ENCODE measurements at regions not wholly inside any gene's neighbourhood (a gene's known extent, or its start where the extent isn't known, plus 50 kb on each side); places are given as distances from the start of the nearest gene placed in this dataset.

DNA sequence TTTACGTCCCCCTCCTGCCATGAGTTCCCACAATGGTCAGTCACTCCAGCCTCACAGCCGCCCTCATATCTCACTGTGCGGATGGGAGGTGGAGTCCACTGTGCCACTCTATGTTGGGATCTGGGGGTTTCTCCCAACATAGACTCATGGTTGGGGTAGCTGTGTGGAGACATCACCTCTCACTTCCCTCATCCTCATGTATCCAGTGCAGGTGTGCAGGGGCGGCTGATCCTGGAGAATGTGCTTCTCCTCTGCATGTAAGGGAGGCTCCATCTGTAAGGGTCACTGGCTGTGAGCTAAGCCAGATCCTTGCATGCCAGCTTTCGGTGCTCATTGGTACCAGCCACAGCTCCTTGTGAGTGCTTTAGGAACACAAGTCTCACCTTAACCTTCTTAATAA is 400.8 kb downstream of the CDH26 start:
- CTCF ChIA-PET: no interaction called here

DNA sequence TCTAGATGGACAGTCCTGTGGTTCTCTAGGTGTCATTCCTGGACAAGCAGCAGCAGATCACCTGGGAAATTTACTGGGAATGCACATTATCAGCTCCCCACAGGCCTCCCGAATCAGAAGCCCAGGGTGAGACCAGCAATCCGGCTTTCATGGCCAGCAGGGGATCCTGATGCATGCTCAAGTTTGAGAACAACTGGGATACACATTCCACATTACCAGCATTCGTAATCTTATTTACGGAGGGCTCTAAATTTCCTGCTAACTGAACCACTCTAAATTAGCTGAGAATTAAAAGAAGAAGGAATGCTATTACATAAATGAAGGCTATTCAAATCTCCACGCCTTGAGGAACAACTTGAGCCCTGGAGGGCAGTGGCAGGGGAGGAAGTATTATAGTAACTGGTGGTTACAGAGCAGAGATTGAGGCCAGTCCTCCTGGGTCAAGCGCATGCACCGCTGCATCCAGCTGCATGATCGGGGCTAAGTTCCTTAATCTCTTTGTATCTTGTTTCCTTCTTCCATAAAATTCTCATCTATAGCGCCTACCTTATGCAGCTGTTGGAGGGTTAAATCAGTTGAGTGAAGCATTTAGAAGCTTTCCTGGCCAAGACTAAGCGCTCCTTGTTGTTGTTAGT is 403.7 kb downstream of the CDH26 start:
- POLR2A ChIA-PET: no interaction called here
- TF ChIP-seq, protein P1, sequence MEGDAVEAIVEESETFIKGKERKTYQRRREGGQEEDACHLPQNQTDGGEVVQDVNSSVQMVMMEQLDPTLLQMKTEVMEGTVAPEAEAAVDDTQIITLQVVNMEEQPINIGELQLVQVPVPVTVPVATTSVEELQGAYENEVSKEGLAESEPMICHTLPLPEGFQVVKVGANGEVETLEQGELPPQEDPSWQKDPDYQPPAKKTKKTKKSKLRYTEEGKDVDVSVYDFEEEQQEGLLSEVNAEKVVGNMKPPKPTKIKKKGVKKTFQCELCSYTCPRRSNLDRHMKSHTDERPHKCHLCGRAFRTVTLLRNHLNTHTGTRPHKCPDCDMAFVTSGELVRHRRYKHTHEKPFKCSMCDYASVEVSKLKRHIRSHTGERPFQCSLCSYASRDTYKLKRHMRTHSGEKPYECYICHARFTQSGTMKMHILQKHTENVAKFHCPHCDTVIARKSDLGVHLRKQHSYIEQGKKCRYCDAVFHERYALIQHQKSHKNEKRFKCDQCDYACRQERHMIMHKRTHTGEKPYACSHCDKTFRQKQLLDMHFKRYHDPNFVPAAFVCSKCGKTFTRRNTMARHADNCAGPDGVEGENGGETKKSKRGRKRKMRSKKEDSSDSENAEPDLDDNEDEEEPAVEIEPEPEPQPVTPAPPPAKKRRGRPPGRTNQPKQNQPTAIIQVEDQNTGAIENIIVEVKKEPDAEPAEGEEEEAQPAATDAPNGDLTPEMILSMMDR (IDR thresholded peaks at IDR 0.05; ENCODE audit: control extremely low read depth, extremely low read depth, low read depth, missing control alignments): no peak
- CTCF ChIA-PET: no interaction called here
- no peak for DNase-seq (ENCODE audit: extremely low spot score)

More for the DNA sequence above, 400.8 kb downstream of the CDH26 start:
- no peak for DNase-seq (ENCODE audit: extremely low spot score)
- TF ChIP-seq, protein P1 (IDR thresholded peaks at IDR 0.05; ENCODE audit: control extremely low read depth, extremely low read depth, low read depth, missing control alignments): no peak
- POLR2A ChIA-PET: no interaction called here

- DNase-seq (ENCODE audit: extremely low spot score): no peak
- ChIA-PET CTCF (no interaction called here), POLR2A (no interaction called here)
- TF ChIP-seq, protein P1 (IDR thresholded peaks at IDR 0.05; ENCODE audit: control extremely low read depth, extremely low read depth, low read depth, missing control alignments): no peak
Measured at GRCh38 chr20:60362531-60362930, 404.3 kb downstream of the CDH26 start.

GRCh38 chr20:60363698-60364097 is 405.5 kb downstream of the CDH26 start:
- no peak for DNase-seq (ENCODE audit: extremely low spot score)
- POLR2A ChIA-PET: no interaction called here
- CTCF ChIA-PET: no interaction called here
- TF ChIP-seq, protein P1 (IDR thresholded peaks at IDR 0.05; ENCODE audit: control extremely low read depth, extremely low read depth, low read depth, missing control alignments): no peak

GRCh38 chr20:60365064-60365666 is 406.9 kb downstream of the CDH26 start:
- ChIA-PET POLR2A (no interaction called here), CTCF (no interaction called here)
- DNase-seq (ENCODE audit: extremely low spot score): no peak
- TF ChIP-seq, protein P1 (IDR thresholded peaks at IDR 0.05; ENCODE audit: control extremely low read depth, extremely low read depth, low read depth, missing control alignments): no peak

DNA sequence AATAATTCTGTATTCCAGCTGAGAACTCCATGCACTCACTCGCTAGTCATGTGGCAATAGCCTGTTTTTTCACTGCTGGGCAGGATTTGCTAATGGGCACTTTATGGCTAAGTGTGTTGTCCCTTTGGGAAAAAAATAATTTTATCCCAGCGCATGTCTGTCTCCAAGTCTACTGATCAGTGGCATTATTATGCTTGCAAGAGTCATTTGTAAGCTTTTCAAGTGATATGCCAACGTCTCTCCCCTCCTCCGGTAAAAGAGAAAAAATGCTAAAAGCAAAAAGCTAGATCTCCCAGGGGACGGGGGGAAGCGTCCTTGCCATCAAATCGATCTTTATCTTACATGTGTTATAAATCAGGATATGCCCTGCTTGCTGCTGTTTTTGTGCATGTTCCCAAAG is 407.7 kb downstream of the CDH26 start:
- DNase-seq (ENCODE audit: extremely low spot score): no peak
- ChIA-PET CTCF (no interaction called here), POLR2A (no interaction called here)
- TF ChIP-seq, protein P1 (IDR thresholded peaks at IDR 0.05; ENCODE audit: control extremely low read depth, extremely low read depth, low read depth, missing control alignments): no peak
